22Rv1 (cell line): ENCODE measurements at regions not wholly inside any gene's neighbourhood (a gene's known extent, or its start where the extent isn't known, plus 50 kb on each side); places are given as distances from the start of the nearest gene placed in this dataset.

Source experiments
- H3K27ac ChIP-seq: fragments of 450-650 bp; 2 replicates; pipeline ENCODE4 v1.5.1; 2017
- ZFX ChIP-seq: fragments of 450-650 bp; IDR thresholded peaks from 2 replicates; pipeline ENCODE4 v1.6.1; 2017; ENCODE audit warnings: antibody characterized with exemption, borderline replicate concordance
- TF ChIP-seq, protein P1 (sequence below): fragments of 450-650 bp; IDR thresholded peaks from 2 replicates; pipeline ENCODE4 v1.5.1; 2017; ENCODE audit warnings: mild to moderate bottlenecking

DNA sequence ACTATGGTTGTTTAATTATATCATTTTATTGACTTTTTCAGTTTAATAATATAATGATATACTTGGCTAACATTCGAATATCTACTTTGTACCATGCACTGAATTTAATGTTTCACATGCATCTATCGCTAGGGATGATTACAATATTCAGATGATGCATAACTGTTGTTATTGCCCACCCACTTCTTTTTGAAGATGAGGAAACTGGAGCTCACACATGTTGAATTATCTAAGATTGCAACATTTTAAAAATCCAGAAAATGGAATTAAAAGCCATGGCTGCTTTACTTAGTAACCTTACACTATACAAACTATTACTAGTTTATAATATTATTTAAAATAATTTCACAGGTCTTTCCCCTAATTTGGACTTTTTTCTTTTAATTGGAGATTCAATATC lies 171.7 kb downstream of the TLR4 start:
- TF ChIP-seq, protein P1, sequence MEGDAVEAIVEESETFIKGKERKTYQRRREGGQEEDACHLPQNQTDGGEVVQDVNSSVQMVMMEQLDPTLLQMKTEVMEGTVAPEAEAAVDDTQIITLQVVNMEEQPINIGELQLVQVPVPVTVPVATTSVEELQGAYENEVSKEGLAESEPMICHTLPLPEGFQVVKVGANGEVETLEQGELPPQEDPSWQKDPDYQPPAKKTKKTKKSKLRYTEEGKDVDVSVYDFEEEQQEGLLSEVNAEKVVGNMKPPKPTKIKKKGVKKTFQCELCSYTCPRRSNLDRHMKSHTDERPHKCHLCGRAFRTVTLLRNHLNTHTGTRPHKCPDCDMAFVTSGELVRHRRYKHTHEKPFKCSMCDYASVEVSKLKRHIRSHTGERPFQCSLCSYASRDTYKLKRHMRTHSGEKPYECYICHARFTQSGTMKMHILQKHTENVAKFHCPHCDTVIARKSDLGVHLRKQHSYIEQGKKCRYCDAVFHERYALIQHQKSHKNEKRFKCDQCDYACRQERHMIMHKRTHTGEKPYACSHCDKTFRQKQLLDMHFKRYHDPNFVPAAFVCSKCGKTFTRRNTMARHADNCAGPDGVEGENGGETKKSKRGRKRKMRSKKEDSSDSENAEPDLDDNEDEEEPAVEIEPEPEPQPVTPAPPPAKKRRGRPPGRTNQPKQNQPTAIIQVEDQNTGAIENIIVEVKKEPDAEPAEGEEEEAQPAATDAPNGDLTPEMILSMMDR = no peak
- TF ChIP-seq ZFX = no peak
- no peak overlapping the region for H3K27ac ChIP-seq

DNA sequence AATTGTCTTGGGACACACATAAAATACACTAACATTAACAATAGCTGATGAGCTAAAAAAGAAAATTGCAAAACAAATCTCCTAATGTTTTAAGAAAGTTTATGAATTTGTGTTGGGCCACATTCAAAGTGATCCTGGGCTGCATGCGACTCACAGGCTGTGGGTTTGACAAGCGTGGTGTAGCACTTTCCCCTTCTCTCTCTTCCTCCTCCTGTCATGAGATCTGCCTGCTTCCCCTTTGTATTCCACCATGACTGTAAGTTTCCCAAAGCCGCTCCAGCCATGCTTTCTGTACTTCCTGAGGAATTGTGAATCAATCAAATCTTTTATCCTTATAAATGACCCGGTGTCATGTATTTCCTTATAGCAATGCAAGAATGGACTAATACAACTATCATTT lies 178.0 kb downstream of the TLR4 start:
- no peak overlapping the region for H3K27ac ChIP-seq
- no peak for TF ChIP-seq ZFX
- TF ChIP-seq, protein P1 = no peak

DNA sequence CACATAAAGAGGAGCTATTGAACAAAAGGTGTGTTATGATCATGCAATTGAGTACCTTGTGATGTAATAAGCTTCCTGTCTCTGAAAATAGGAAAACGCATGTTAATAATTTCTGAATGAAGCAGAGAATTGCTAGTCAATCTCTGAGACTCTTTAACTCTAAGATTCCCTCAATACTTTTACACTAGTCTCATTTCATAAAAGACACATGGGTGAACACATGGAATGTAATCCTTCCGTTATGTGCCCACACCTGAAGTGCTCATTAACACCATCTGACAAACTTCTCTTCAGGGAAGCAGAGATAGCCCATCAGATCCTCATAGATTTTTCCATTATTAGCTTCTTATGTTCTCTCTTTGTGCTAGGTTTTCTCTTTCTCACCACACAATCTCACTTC lies 182.4 kb downstream of the TLR4 start:
- H3K27ac ChIP-seq = no peak overlapping the region
- TF ChIP-seq, protein P1 = no peak
- no peak for TF ChIP-seq ZFX

DNA sequence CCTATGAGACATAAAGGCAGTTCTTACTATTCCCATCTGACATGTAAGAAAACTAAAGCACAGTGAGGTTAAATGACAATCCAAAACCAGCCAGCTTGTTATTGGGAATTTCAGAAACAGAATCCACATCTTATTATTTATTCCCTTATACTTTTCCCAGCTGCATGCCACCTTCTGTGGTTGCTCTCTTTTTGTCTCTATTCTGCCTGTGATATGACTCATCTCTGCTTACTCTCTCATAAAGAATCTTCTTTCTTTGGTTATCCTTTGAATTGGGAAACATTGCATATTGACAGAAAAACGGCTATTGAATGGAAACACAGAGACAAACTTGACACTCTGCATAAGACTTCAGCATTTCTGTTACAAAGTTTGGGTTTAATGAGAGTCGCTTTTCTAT lies 183.2 kb downstream of the TLR4 start:
- TF ChIP-seq, protein P1 = no peak
- TF ChIP-seq ZFX = no peak
- no peak overlapping the region for H3K27ac ChIP-seq

DNA sequence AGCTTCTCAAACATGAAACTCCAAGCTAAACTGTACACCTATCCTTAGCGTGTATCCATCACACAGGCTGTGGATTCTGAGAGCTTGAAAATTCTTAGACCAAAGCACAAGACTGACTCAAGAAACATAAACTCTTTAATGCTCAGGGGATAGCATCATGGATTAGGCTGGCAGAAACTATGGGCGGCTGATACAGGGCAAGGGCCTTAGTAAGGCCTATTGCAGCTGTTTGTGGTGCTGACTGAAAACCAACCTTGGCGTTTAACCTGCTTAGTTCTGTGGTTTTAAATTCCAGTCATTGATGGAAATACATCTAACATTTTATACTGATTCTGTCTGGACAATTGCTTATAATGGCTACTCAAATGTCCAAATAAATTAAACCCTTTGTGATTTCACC lies 183.7 kb downstream of the TLR4 start:
- TF ChIP-seq, protein P1 = no peak
- TF ChIP-seq ZFX = no peak
- H3K27ac ChIP-seq = no peak overlapping the region

DNA sequence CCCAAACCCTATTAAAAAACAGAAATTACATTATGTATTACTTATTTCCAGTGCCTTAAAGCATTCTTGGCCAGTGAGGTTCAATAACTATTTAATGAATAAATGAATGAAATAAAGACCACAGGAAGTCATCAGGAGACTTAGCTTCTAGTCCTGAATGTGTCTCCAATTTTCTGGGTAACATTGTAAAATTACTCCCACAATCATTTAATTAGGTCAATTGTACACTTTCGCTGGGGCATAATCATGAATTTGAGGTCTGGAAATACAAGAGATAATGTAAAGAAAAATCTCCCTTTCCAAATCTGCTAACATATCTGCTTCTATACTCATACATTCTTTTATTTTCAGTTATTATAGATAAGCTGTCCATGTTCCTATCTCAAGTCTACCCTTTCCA lies 199.2 kb downstream of the TLR4 start:
- H3K27ac ChIP-seq = no peak overlapping the region
- TF ChIP-seq, protein P1 = no peak
- no peak for TF ChIP-seq ZFX

DNA sequence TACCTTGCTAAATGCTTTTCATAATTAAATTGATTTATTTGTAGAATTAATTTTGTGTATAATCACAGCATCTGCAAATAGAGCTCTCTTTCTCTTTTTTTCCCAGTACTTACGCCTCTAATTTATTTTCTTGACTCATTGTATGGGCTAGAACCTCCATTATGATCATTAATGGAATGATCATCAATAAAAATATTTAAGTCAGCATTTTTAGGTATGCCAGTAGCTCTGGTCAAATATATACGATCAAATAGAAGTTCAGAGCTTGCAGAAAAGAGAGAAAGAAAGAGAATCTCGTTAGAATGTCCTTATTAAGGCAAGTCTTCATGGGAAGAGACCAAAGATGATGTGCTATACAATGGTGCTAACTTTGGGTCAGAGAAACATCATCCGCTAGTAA lies 202.6 kb downstream of the TLR4 start:
- no peak overlapping the region for H3K27ac ChIP-seq
- TF ChIP-seq ZFX = no peak
- TF ChIP-seq, protein P1 = no peak
